CD14-positive monocyte (primary cell): ENCODE measurements at regions not wholly inside any gene's neighbourhood (a gene's known extent, or its start where the extent isn't known, plus 50 kb on each side); places are given as distances from the start of the nearest gene placed in this dataset.

Experiments used
- DNase-seq, 3 donors: peaks; one replicate each; pipeline ENCODE4 v3.0.0-alpha.2; 2011 to 2022
- H2AFZ ChIP-seq: 2 replicates; pipeline ENCODE4 v1.6.0; 2012; ENCODE audit warnings: mild to moderate bottlenecking, low read depth, low read length, inconsistent platforms; ENCODE audit not compliant: insufficient read depth, poor library complexity, severe bottlenecking
- H3K27ac ChIP-seq, 2 donors: 1 replicate in 1 of 2; 2 replicates in 1 of 2; pipeline ENCODE4 v1.5.1; 2012 to 2013; ENCODE audit warnings: low read length in 2 of 2, control low read depth in 1 of 2, inconsistent platforms in 1 of 2, low read depth in 1 of 2, mild to moderate bottlenecking in 1 of 2
- H3K27me3 ChIP-seq, 2 donors: one replicate each; pipeline versions ENCODE4 v1.6.0 to v1.6.1; 2011 to 2013; ENCODE audit warnings: low read length in 2 of 2; ENCODE audit not compliant: control insufficient read depth in 2 of 2, insufficient read depth in 2 of 2
- H3K36me3 ChIP-seq, 2 donors: replicated peaks in 1 of 2; 1 replicate in 1 of 2; 2 replicates in 1 of 2; pipeline versions ENCODE4 v1.5.1 to v1.6.1; 2012 to 2013; ENCODE audit warnings: low read length in 2 of 2, control low read depth in 1 of 2, inconsistent platforms in 1 of 2, mild to moderate bottlenecking in 1 of 2; ENCODE audit not compliant: insufficient read depth in 2 of 2, control insufficient read depth in 1 of 2
- H3K4me1 ChIP-seq, 2 donors: 1 replicate in 1 of 2; 2 replicates in 1 of 2; pipeline versions ENCODE4 v1.5.1 to v1.6.1; 2012 to 2013; ENCODE audit warnings: low read length in 2 of 2, control low read depth in 1 of 2, inconsistent platforms in 1 of 2, mild to moderate bottlenecking in 1 of 2, moderate library complexity in 1 of 2; ENCODE audit not compliant: insufficient read depth in 2 of 2, control insufficient read depth in 1 of 2
- H3K4me2 ChIP-seq: replicated peaks from 2 replicates; pipeline ENCODE3; 2012; ENCODE audit warnings: low read length, moderate library complexity, mild to moderate bottlenecking; ENCODE audit not compliant: poor library complexity, severe bottlenecking; ENCODE audit errors: extremely low read depth
- H3K4me3 ChIP-seq, 3 experiments: fragments of 200-600 bp in 1 of 3; sonication (generic) in 1 of 3; replicated peaks in 1 of 3; 1 replicate in 2 of 3; 2 replicates in 1 of 3; pipeline ENCODE4 v1.5.1; 2011 to 2013; ENCODE audit warnings: low read length in 3 of 3, mild to moderate bottlenecking in 3 of 3, control low read depth in 2 of 3, low read depth in 2 of 3, inconsistent platforms in 1 of 3, moderate library complexity in 1 of 3
- H3K79me2 ChIP-seq: 2 replicates; pipeline ENCODE4 v1.6.0; 2012; ENCODE audit warnings: mild to moderate bottlenecking, control low read depth, inconsistent platforms, low read length, moderate library complexity; ENCODE audit not compliant: insufficient read depth
- H3K9ac ChIP-seq: 2 replicates; pipeline ENCODE4 v1.6.0; 2017; ENCODE audit warnings: low read length, mild to moderate bottlenecking; ENCODE audit not compliant: insufficient read depth, poor library complexity, severe bottlenecking
- H3K9me3 ChIP-seq, 2 donors: replicated peaks in 1 of 2; 1 replicate in 1 of 2; 2 replicates in 1 of 2; pipeline versions ENCODE4 v1.5.1 to v1.6.1; 2012 to 2013; ENCODE audit warnings: low read length in 2 of 2, control low read depth in 1 of 2; ENCODE audit not compliant: control insufficient read depth in 1 of 2, insufficient read depth in 1 of 2
- H4K20me1 ChIP-seq: 2 replicates; pipeline ENCODE4 v1.6.0; 2012; ENCODE audit warnings: mild to moderate bottlenecking, low read length, control low read depth, moderate library complexity; ENCODE audit not compliant: insufficient read depth
- H3K27ac Mint-ChIP-seq, 7 donors: one replicate each; pipeline ENCODE4 v1.8.0; 2020; ENCODE audit warnings: mild to moderate bottlenecking in 7 of 7, mixed read lengths in 7 of 7, moderate library complexity in 6 of 7, inconsistent platforms in 2 of 7
- H3K27me3 Mint-ChIP-seq, 3 donors: one replicate each; pipeline ENCODE4 v1.8.0; 2021 to 2022; ENCODE audit warnings: low read depth in 3 of 3, mild to moderate bottlenecking in 3 of 3, mixed read lengths in 3 of 3, moderate library complexity in 3 of 3, inconsistent platforms in 1 of 3
- H3K36me3 Mint-ChIP-seq, 2 donors: one replicate each; pipeline ENCODE4 v1.8.0; 2020; ENCODE audit warnings: mixed read lengths in 2 of 2, inconsistent platforms in 1 of 2, mild to moderate bottlenecking in 1 of 2
- H3K4me1 Mint-ChIP-seq: one replicate; pipeline ENCODE4 v1.8.0; 2020; ENCODE audit warnings: mild to moderate bottlenecking, mixed read lengths
- H3K4me3 Mint-ChIP-seq, 2 donors: one replicate each; pipeline ENCODE4 v1.8.0; 2020; ENCODE audit warnings: mild to moderate bottlenecking in 2 of 2, mixed read lengths in 2 of 2, moderate library complexity in 1 of 2
- H3K9me3 Mint-ChIP-seq, 7 donors: one replicate each; pipeline ENCODE4 v1.8.0; 2020 to 2022; ENCODE audit warnings: mixed read lengths in 7 of 7, mild to moderate bottlenecking in 6 of 7, moderate library complexity in 6 of 7, inconsistent platforms in 2 of 7
- WGBS: methylation state at CpG from one replicate; pipeline ENCODE4 v1.1.5; 2013; ENCODE audit warnings: missing lambda C conversion rate; ENCODE audit not compliant: insufficient coverage; 5-methylcytosine and 5-hydroxymethylcytosine counted together
- intact Hi-C, 2 donors: fragments of 100-400 bp; cut with micrococcal nuclease; formaldehyde crosslinking; loops; one replicate each; pipeline versions ENCODE4 v1.15.0 to v1.15.1; 2023
- TF ChIP-seq, protein P1 (sequence below): fragments of 200-600 bp; IDR thresholded peaks from one replicate; pipeline ENCODE4 v1.8.0; 2022; ENCODE audit warnings: antibody characterized with exemption, mild to moderate bottlenecking

DNA sequence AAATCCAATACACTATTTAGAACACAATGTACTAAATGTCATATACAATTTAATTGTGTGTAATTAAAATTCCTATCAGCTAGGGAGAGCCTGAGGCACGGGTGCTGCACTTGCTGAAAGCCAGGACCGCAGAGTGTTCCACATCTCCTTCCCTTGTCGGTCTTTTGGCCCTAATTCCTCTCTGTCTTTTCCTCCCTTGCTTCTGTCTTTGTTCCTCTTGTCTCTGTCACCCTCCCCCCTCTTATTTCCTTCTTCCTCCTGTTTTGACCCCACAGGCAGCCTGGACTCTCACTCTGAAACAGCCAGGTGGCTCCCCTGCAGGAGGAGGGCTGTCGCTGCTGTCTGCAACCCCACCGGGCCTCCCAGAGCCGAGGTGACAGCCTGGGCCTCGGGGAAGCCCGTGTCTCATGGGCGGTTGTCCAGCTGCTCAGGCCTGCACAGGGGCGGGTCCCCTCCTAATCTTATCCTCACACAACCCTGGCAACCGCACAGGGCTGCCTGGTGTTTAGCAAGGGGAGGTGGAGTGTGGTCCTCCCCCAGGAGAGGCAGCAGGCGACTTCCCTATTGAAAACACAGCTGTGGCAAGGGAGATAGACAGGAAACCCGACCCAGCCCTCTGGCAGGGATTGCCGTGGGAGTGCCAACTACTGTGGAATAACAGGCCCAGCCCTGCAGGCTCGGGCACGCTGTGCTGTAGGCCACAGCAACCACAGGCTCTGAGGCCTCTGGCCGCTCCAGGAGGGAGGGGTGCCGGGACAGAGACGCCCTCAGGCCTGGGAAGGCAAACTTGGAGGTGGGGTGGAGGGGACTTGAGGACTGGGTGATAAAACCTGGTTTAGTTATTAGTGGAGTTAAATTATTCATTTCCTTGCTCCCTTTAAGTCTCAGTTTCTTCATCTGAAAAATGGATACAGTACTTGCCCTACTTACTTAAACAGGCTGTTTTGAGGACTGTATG lies 68.8 kb upstream of the WDR26 start:
- Histone ChIP-seq H3K36me3 (no peaks in the 10 kb centered on the region), H4K20me1 (no peaks in the 10 kb centered on the region), H3K79me2 (no peaks in the 10 kb centered on the region), H3K27me3 (no peaks in the 10 kb centered on the region), H3K27ac (peak overlapping the region; percentile 67 to 80), H3K4me2 (peak overlapping the region; percentile 62), H3K9me3 (no peaks in the 10 kb centered on the region), H3K4me3 (peak overlapping the region in 1 of 3 experiments; percentile 58), H3K4me1 (peaks cover 47 to 60% of the 10 kb centered on the region in 2 donors), H3K9ac (peak overlapping the region; percentile 20), H2AFZ (peak overlapping the region; percentile 79)
- no peaks in the 10 kb centered on the region for H3K36me3 Mint-ChIP-seq
- TF ChIP-seq, protein P1, sequence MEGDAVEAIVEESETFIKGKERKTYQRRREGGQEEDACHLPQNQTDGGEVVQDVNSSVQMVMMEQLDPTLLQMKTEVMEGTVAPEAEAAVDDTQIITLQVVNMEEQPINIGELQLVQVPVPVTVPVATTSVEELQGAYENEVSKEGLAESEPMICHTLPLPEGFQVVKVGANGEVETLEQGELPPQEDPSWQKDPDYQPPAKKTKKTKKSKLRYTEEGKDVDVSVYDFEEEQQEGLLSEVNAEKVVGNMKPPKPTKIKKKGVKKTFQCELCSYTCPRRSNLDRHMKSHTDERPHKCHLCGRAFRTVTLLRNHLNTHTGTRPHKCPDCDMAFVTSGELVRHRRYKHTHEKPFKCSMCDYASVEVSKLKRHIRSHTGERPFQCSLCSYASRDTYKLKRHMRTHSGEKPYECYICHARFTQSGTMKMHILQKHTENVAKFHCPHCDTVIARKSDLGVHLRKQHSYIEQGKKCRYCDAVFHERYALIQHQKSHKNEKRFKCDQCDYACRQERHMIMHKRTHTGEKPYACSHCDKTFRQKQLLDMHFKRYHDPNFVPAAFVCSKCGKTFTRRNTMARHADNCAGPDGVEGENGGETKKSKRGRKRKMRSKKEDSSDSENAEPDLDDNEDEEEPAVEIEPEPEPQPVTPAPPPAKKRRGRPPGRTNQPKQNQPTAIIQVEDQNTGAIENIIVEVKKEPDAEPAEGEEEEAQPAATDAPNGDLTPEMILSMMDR, result no peak
- H3K27ac Mint-ChIP-seq, result peak overlapping the region; percentile 85 to 97 (median 93)
- WGBS, result 0% methylated on average over 10 of the region's 19 CpGs
- peaks cover 0 to 2% (median 0%) of the 10 kb centered on the region in 3 donors for H3K27me3 Mint-ChIP-seq
- intact Hi-C loops, result no loop called here
- no peaks in the 10 kb centered on the region for H3K9me3 Mint-ChIP-seq
- peak overlapping the region; percentile 62 to 89 for H3K4me3 Mint-ChIP-seq
- DNase-seq, result peak; percentile 59 to 71 (median 70)
- peaks cover 57% of the 10 kb centered on the region for H3K4me1 Mint-ChIP-seq

DNA sequence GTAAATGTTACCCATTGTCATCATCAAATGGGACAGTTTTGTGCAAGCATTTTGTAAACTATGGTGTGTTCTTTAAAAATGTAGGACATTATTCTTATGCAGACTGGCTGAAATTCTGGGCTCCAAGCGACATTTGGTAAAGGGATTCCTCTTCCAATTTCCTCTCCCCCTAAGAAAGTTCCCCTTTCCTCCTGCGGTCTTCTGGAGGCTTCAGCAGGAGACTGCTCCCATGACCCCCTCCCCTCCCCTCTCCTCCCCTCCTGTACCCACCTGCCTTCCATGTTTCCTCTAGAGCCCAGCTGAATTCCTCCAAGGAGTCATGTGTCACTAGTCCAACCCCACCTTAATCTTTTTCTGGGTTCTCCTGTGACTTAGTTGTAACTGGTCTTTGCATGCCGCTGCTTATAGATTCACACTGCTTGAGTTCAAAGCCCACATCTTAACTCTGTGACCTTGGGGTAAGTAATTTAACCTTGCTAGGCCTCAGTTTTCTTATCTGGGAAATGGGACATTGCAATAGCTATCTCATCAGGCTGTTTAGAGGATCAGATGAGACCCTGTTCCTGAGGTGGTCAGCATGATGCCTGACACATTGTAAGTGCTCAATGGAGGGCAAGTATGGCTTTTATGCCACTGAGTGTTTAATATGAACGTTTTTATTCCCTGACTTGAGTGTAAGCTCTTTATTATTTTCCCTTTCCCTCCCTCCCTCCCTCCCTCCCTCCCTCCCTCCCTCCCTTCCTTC lies 69.9 kb upstream of the WDR26 start:
- peaks cover 37 to 50% of the 10 kb centered on the region in 2 donors for H3K4me1 ChIP-seq
- Mint-ChIP-seq H3K9me3 (no peaks in the 10 kb centered on the region), H3K36me3 (no peaks in the 10 kb centered on the region), H3K27me3 (peaks cover 0 to 2% (median 0%) of the 10 kb centered on the region in 3 donors), H3K27ac (peak overlapping the region; percentile 52 to 97 (median 93)), H3K4me1 (peaks cover 53% of the 10 kb centered on the region), H3K4me3 (peak overlapping the region in 1 of 2 donors; percentile 62)
- H3K36me3 ChIP-seq, result no peaks in the 10 kb centered on the region
- H2AFZ ChIP-seq, result peak overlapping the region; percentile 79
- H3K4me3 ChIP-seq, result peak overlapping the region in 1 of 3 experiments; percentile 58
- H3K9ac ChIP-seq, result no peak overlapping the region
- peak overlapping the region; percentile 62 for H3K4me2 ChIP-seq
- peak in 1 of 3 donors; percentile 13 for DNase-seq
- intact Hi-C loops, result no loop called here
- TF ChIP-seq, protein P1, result no peak
- no peaks in the 10 kb centered on the region for H4K20me1 ChIP-seq
- no peaks in the 10 kb centered on the region for H3K9me3 ChIP-seq
- WGBS, result 0% methylated on average over 1 of the region's 4 CpGs
- no peaks in the 10 kb centered on the region for H3K79me2 ChIP-seq
- no peaks in the 10 kb centered on the region for H3K27me3 ChIP-seq
- peak overlapping the region in 1 of 2 donors; percentile 80 for H3K27ac ChIP-seq
